ENCODE measurements at regions not wholly inside any gene's neighbourhood (a gene's known extent, or its start where the extent isn't known, plus 50 kb on each side); places are given as distances from the start of the nearest gene placed in this dataset.

- TF ChIP-seq CTCF (IDR thresholded peaks at IDR 0.05; ENCODE audit: unreplicated experiment): no peak
- Mint-ChIP-seq H3K4me1 (ENCODE audit: unreplicated experiment) (peaks cover 3% of the 10 kb centered on the region), H3K27me3 (ENCODE audit: unreplicated experiment) (no peaks in the 10 kb centered on the region), H3K4me3 (ENCODE audit: unreplicated experiment) (no peak overlapping the region), H3K36me3 (ENCODE audit: low read depth, unreplicated experiment) (no peaks in the 10 kb centered on the region), H3K9me3 (ENCODE audit: unreplicated experiment) (no peaks in the 10 kb centered on the region), H3K27ac (ENCODE audit: unreplicated experiment) (no peak overlapping the region)
- DNase-seq (ENCODE audit: low spot score): no peak
Observed at GRCh38 chr1:222865718-222866117, 50.9 kb downstream of the DISP1 start.

GRCh38 chr1:222867316-222867715, 52.5 kb downstream of the DISP1 start:
- Mint-ChIP-seq H3K27me3 (ENCODE audit: unreplicated experiment) (no peaks in the 10 kb centered on the region), H3K9me3 (ENCODE audit: unreplicated experiment) (no peaks in the 10 kb centered on the region), H3K4me3 (ENCODE audit: unreplicated experiment) (no peak overlapping the region), H3K36me3 (ENCODE audit: low read depth, unreplicated experiment) (no peaks in the 10 kb centered on the region), H3K27ac (ENCODE audit: unreplicated experiment) (no peak overlapping the region), H3K4me1 (ENCODE audit: unreplicated experiment) (no peaks in the 10 kb centered on the region)
- no peak for TF ChIP-seq CTCF (IDR thresholded peaks at IDR 0.05; ENCODE audit: unreplicated experiment)
- DNase-seq (ENCODE audit: low spot score): no peak

GRCh38 chr1:222876182-222876581, 61.3 kb downstream of the DISP1 start:
- Mint-ChIP-seq H3K9me3 (ENCODE audit: unreplicated experiment) (no peaks in the 10 kb centered on the region), H3K27me3 (ENCODE audit: unreplicated experiment) (peaks cover 7% of the 10 kb centered on the region), H3K36me3 (ENCODE audit: low read depth, unreplicated experiment) (no peaks in the 10 kb centered on the region), H3K27ac (ENCODE audit: unreplicated experiment) (no peak overlapping the region), H3K4me3 (ENCODE audit: unreplicated experiment) (no peak overlapping the region), H3K4me1 (ENCODE audit: unreplicated experiment) (peaks cover 8% of the 10 kb centered on the region)
- no peak for TF ChIP-seq CTCF (IDR thresholded peaks at IDR 0.05; ENCODE audit: unreplicated experiment)
- DNase-seq (ENCODE audit: low spot score): no peak

GRCh38 chr1:222877854-222878253, 63.0 kb downstream of the DISP1 start:
- no peak for TF ChIP-seq CTCF (IDR thresholded peaks at IDR 0.05; ENCODE audit: unreplicated experiment)
- no peak overlapping the region for H3K27ac Mint-ChIP-seq (ENCODE audit: unreplicated experiment)
- DNase-seq (ENCODE audit: low spot score): no peak
- peaks cover 7% of the 10 kb centered on the region for H3K27me3 Mint-ChIP-seq (ENCODE audit: unreplicated experiment)
- H3K4me1 Mint-ChIP-seq (ENCODE audit: unreplicated experiment): peaks cover 8% of the 10 kb centered on the region
- no peaks in the 10 kb centered on the region for H3K36me3 Mint-ChIP-seq (ENCODE audit: low read depth, unreplicated experiment)
- H3K9me3 Mint-ChIP-seq (ENCODE audit: unreplicated experiment): no peaks in the 10 kb centered on the region
- no peak overlapping the region for H3K4me3 Mint-ChIP-seq (ENCODE audit: unreplicated experiment)

GRCh38 chr1:222880587-222880986, 65.7 kb downstream of the DISP1 start:
- Mint-ChIP-seq H3K4me1 (ENCODE audit: unreplicated experiment) (peaks cover 3% of the 10 kb centered on the region), H3K9me3 (ENCODE audit: unreplicated experiment) (no peaks in the 10 kb centered on the region), H3K4me3 (ENCODE audit: unreplicated experiment) (no peak overlapping the region), H3K27me3 (ENCODE audit: unreplicated experiment) (peaks cover 4% of the 10 kb centered on the region), H3K27ac (ENCODE audit: unreplicated experiment) (no peak overlapping the region), H3K36me3 (ENCODE audit: low read depth, unreplicated experiment) (no peaks in the 10 kb centered on the region)
- DNase-seq (ENCODE audit: low spot score): no peak
- no peak for TF ChIP-seq CTCF (IDR thresholded peaks at IDR 0.05; ENCODE audit: unreplicated experiment)
